Activated naive CD4-positive, alpha-beta T cell treated with anti-CD3 and anti-CD28 coated beads, Interleukin-2, amount 50 U/mL, for 72 hours (primary cell): ENCODE measurements at regions not wholly inside any gene's neighbourhood (a gene's known extent, or its start where the extent isn't known, plus 50 kb on each side); places are given as distances from the start of the nearest gene placed in this dataset.

Experiments used
- ATAC-seq, 2 donors: fragments of 150-1000 bp; cut with Tn5 transposase; 2 replicates each; pipeline ENCODE4 v1.10.0; 2021; ENCODE audit warnings: mild to moderate bottlenecking in 2 of 2, moderate library complexity in 2 of 2
- DNase-seq, 2 donors: peaks; one replicate each; pipeline ENCODE4 v3.0.0; 2021 to 2022; ENCODE audit warnings: low spot score in 2 of 2
- H3K27ac Mint-ChIP-seq, 2 donors: one replicate each; pipeline ENCODE4 v1.8.0; 2022; ENCODE audit warnings: mild to moderate bottlenecking in 2 of 2, mixed read lengths in 2 of 2
- H3K36me3 Mint-ChIP-seq, 2 donors: one replicate each; pipeline ENCODE4 v1.8.0; 2022; ENCODE audit warnings: mixed read lengths in 2 of 2
- H3K9me3 Mint-ChIP-seq, 2 donors: one replicate each; pipeline ENCODE4 v1.8.0; 2022; ENCODE audit warnings: mixed read lengths in 2 of 2

GRCh38 chr9:14525856-14526255 lies 167.4 kb downstream of the ZDHHC21 start:
- DNase-seq (no peak), ATAC-seq (no peak)
- H3K36me3 Mint-ChIP-seq: no peaks in the 10 kb centered on the region
- H3K27ac Mint-ChIP-seq: no peak overlapping the region
- H3K9me3 Mint-ChIP-seq: no peaks in the 10 kb centered on the region

- H3K9me3 Mint-ChIP-seq: no peaks in the 10 kb centered on the region
- no peaks in the 10 kb centered on the region for H3K36me3 Mint-ChIP-seq
- no peak overlapping the region for H3K27ac Mint-ChIP-seq
- DNase-seq: no peak
- no peak for ATAC-seq
Measured at GRCh38 chr9:14524873-14525515, 168.2 kb downstream of the ZDHHC21 start.

DNA sequence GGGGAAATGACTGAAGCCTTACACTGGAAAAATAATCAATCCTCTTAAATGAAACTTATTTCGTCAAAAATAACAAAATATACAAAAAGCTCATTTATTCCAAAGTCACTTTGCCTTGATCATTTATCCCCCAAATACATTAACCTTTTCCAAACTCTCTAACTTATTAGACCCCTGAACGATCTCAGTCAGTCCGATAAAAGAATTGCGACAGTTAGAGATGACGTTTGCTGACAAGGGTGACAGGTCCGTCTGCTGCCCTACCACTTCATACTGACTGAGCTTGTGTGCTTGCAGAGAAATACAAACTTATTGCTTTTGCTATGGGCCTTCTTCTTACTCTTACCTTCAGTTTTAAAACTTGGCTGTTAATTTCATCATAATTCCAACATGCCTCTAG lies 169.7 kb downstream of the ZDHHC21 start:
- Mint-ChIP-seq H3K36me3 (no peaks in the 10 kb centered on the region), H3K9me3 (no peaks in the 10 kb centered on the region), H3K27ac (no peak overlapping the region)
- ATAC-seq (no peak), DNase-seq (no peak)

DNA sequence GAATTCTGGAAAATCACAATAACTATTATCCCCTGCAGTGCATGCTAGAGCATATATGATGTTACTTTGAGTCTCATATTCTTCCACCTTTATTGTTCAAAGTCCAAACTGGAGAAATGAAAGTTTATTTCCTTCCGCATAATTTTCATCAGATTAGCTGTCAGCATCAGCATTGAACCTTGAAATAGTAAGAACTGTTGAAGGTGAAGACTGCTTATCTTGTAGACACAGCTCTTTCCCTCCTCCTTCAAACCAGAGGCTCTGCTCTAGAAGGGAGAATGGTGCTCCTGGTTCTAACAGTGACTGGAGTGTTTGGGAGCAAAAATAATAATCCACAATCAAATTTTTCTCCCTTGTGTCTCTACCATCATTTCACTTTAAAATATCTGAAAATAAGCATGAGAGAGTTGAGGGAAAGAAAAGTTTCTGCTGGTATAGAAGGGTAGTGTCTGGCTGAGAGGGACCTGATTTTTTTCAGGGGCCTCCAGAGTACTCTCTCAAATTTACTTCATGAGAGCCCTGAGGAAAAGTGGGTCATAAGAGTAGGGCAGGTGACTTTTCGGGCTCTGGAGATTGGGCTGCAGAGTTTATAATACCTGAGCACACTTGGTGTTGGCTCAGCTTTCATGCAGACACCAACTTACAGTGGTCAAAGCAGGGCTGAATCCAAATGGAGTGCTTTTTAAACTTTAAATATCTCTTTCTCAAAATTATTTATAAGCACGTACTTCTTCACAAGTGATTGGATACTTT lies 170.4 kb downstream of the ZDHHC21 start:
- no peak for ATAC-seq
- Mint-ChIP-seq H3K9me3 (no peaks in the 10 kb centered on the region), H3K27ac (no peak overlapping the region)

DNA sequence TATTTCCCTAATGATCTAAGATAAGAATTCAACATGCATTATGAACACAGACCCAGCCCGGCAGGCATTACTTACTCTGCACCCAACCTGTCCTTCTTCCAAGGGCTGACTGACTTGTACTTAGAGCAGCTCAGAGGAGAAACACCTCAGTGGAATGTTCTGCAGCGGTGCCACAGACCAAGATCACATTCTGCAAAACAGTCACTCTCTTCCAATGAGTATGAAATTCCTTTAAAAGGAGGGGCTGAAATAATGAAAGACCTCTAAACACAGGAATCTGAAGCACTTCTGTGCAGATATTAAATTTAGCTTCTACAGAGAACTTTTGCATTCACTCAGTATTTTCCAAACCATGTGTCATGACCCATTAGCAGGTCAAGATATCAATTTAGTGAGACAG lies 172.9 kb downstream of the ZDHHC21 start:
- Mint-ChIP-seq H3K36me3 (no peaks in the 10 kb centered on the region), H3K27ac (no peak overlapping the region), H3K9me3 (no peaks in the 10 kb centered on the region)
- DNase-seq (no peak), ATAC-seq (no peak)

More for the DNA sequence above, 170.4 kb downstream of the ZDHHC21 start:
- no peak for DNase-seq
- no peaks in the 10 kb centered on the region for H3K36me3 Mint-ChIP-seq

- Mint-ChIP-seq H3K36me3 (no peaks in the 10 kb centered on the region), H3K9me3 (no peaks in the 10 kb centered on the region), H3K27ac (no peak overlapping the region)
- DNase-seq (no peak), ATAC-seq (no peak)
Measured at GRCh38 chr9:14517154-14517906, 175.9 kb downstream of the ZDHHC21 start.

- ATAC-seq (no peak), DNase-seq (no peak)
- no peaks in the 10 kb centered on the region for H3K36me3 Mint-ChIP-seq
- H3K9me3 Mint-ChIP-seq: no peaks in the 10 kb centered on the region
- no peak overlapping the region for H3K27ac Mint-ChIP-seq
Measured at GRCh38 chr9:14516656-14517055, 176.6 kb downstream of the ZDHHC21 start.

DNA sequence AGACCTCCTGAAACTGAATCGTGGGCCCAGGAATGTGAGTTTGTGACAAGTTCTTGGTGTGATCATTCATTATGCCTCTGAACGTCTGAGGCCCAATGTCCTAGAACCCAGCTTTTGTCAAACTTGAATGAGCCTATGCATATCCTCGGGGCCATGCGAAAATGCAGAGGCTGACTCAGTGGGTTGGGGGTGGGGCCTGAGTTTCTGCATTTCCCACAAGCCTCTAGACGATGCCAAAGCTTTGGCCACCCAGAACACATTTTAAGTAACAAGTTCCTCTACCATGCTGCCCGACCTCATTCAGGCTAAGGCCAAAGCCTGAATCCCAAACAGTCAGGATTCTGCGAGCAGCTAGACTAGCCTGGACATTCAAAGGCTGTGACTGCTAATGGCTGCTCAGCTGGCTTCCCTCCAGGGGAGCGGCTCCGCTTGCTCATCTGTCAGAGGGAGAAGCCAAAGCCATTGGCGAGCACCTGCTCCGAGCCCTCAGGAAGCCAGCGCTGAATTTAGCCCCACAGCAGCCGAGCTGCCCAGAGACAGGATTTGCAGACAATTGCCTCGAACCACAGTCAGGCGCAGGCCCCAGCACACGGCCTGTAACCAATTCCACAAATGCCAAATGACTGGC lies 177.5 kb downstream of the ZDHHC21 start:
- ATAC-seq (no peak), DNase-seq (no peak)
- Mint-ChIP-seq H3K27ac (no peak overlapping the region), H3K9me3 (no peaks in the 10 kb centered on the region), H3K36me3 (no peaks in the 10 kb centered on the region)

GRCh38 chr9:14515049-14515448 lies 178.2 kb downstream of the ZDHHC21 start:
- DNase-seq: no peak
- H3K27ac Mint-ChIP-seq: no peak overlapping the region
- no peaks in the 10 kb centered on the region for H3K36me3 Mint-ChIP-seq
- ATAC-seq: no peak
- no peaks in the 10 kb centered on the region for H3K9me3 Mint-ChIP-seq

DNA sequence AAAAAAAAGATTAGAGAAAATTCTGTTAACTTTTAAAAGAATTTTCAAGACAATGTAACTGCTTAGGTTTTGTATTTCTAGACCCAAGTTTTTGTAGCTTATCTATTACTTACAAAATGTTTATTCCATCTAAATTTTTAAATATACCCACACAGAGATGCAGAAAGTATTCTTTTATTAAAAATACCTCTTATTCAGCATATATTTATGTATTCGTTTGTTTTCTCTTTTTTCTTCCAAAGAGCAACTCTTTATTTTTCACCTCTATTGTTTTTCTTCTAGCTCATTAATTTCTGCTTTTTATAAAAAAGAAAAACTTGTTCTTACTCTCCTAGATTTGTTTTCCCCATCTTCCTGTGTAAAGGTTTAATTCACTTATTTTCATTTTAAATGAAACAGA lies 180.3 kb downstream of the ZDHHC21 start:
- DNase-seq (no peak), ATAC-seq (no peak)
- Mint-ChIP-seq H3K27ac (no peak overlapping the region), H3K36me3 (no peaks in the 10 kb centered on the region), H3K9me3 (no peaks in the 10 kb centered on the region)

GRCh38 chr9:14511452-14511851 lies 181.8 kb downstream of the ZDHHC21 start:
- Mint-ChIP-seq H3K27ac (no peak overlapping the region), H3K9me3 (no peaks in the 10 kb centered on the region), H3K36me3 (no peaks in the 10 kb centered on the region)
- ATAC-seq (peak in 1 of 2 donors; percentile 93), DNase-seq (no peak)

- H3K9me3 Mint-ChIP-seq: peaks cover 4 to 9% of the 10 kb centered on the region in 2 donors
- no peak overlapping the region for H3K27ac Mint-ChIP-seq
- H3K36me3 Mint-ChIP-seq: peaks cover 0 to 4% of the 10 kb centered on the region in 2 donors
- no peak for ATAC-seq
- no peak for DNase-seq
Measured at GRCh38 chr9:14508884-14509283, 184.3 kb downstream of the ZDHHC21 start.

DNA sequence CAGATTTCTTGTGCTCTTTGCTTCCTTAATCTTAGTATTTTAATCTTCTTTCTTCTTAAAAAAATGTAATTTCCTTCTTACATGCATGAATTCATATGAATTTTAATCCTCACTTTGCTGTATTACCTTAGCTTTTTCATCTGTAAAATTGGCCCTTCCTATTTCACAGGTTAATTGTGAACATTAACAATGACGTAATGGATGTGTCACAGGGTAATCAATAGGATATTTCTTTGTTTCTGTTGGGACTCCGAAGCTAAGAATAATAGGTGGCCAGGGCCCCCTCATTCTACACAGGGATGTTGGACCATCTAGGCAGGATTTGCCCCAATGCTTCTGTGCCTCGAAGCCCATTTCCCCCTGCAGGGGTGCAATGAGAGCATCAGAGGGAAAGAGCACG lies 187.4 kb upstream of the NFIB start:
- H3K36me3 Mint-ChIP-seq: peaks cover 0 to 8% of the 10 kb centered on the region in 2 donors
- ATAC-seq: no peak
- no peak overlapping the region for H3K27ac Mint-ChIP-seq
- DNase-seq: no peak
- peaks cover 4 to 16% of the 10 kb centered on the region in 2 donors for H3K9me3 Mint-ChIP-seq

DNA sequence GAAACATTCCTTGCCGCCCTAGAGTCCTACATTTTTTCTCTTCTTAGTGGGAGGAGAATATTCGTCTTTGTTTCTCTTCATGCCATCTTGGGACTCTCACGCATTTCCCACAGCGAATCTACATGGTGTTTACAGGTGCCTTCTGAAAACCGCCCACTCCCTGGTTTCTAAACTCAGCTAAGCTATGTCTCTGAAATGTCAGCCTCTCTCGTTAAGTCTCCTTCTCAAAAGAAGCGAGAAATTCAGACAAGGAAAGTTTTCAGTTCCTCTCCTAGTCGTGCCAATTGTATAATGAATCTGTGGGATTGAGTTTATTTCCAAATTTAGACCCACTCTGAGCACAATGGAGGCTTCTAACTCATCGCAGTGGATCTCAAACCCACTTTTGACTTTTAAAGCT lies 186.8 kb upstream of the NFIB start:
- no peak for DNase-seq
- no peak overlapping the region for H3K27ac Mint-ChIP-seq
- H3K9me3 Mint-ChIP-seq: peaks cover 4 to 16% of the 10 kb centered on the region in 2 donors
- ATAC-seq: no peak
- peaks cover 0 to 8% of the 10 kb centered on the region in 2 donors for H3K36me3 Mint-ChIP-seq

DNA sequence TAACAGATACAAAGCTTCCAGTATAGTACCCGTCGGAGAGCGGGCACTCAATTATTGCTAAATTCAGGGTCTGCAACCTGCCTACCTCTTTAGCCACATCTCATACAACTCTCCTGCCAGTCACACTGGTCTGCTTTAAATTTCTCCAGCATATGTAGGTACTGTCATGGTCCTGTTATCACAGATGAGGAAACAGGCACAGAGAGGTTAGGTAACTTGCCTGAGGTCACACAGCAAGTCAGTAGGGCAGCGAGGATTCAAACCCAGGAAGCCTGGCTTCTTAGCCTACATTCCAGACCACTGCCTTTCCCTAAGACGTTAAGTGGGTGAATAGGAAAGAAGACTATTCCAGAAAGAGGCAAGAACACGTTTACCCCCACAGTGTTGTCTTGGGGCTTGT lies 186.0 kb upstream of the NFIB start:
- no peak for ATAC-seq
- Mint-ChIP-seq H3K27ac (no peak overlapping the region), H3K9me3 (peaks cover 4 to 13% of the 10 kb centered on the region in 2 donors), H3K36me3 (peaks cover 0 to 8% of the 10 kb centered on the region in 2 donors)
- no peak for DNase-seq

GRCh38 chr9:14498824-14499223 lies 184.9 kb upstream of the NFIB start:
- Mint-ChIP-seq H3K36me3 (peaks cover 0 to 3% of the 10 kb centered on the region in 2 donors), H3K9me3 (peaks cover 0 to 6% of the 10 kb centered on the region in 2 donors), H3K27ac (no peak overlapping the region)
- ATAC-seq (no peak), DNase-seq (no peak)

DNA sequence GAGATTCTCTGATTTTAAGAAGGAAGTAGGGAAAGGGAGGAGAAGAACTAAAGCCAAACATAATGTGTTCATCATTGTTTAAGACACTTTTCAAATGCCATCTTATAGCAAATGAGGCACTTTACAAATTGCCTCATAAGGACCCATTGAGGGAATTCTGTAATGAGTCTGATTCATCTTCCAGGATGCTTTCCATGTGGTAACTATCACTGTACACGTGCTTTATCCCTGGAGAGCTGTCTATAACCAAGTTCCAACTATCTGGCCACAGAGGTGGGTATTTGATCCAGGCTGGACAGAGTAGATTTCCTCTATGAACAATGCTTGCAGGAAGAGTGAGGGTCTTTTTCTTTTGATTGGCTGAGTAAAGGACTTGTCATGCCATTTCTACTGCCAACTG lies 183.5 kb upstream of the NFIB start:
- Mint-ChIP-seq H3K36me3 (no peaks in the 10 kb centered on the region), H3K27ac (no peak overlapping the region), H3K9me3 (peaks cover 0 to 4% of the 10 kb centered on the region in 2 donors)
- no peak for ATAC-seq
- no peak for DNase-seq
